ENCODE measurements at regions not wholly inside any gene's neighbourhood (a gene's known extent, or its start where the extent isn't known, plus 50 kb on each side); places are given as distances from the start of the nearest gene placed in this dataset.

DNA sequence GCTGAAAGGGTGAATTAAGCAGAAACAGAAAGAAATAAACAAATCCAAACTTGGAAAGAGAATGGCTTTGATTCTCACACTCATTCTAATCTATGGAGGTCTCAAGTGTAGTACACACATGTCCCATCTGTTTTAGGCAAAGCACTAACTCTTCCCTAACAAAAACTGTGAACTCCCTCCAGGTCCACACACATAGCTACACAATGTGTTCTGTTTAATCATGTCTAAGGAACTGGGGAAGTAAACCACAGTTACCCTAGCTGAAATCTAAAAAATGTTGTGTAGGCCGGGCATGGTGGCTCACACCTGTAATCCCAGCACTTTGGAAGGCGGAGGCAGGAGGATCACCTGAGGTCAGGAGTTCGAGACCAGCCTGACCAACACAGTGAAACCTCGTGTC, 118.7 kb upstream of the FST start:
- FAIRE-seq (peak; percentile 78), DNase-seq (ENCODE audit: low read depth, low spot score) (no peak)
- Histone ChIP-seq H3K9me1 (ENCODE audit: control insufficient read depth, extremely low read depth, insufficient read depth, low read length) (no peaks in the 10 kb centered on the region), H3K4me1 (ENCODE audit: control insufficient read depth, extremely low read depth, insufficient read depth, low read length) (peaks cover 59% of the 10 kb centered on the region), H3K36me3 (ENCODE audit: control insufficient read depth in 2 of 2, extremely low read depth in 1 of 2, insufficient read depth in 2 of 2, low read length in 2 of 2) (peaks cover 0 to 4% of the 10 kb centered on the region in 2 experiments), H3K4me3 (ENCODE audit: control insufficient read depth in 2 of 3, extremely low read depth in 1 of 3, insufficient read depth in 2 of 3, low read depth in 1 of 3, low read length in 3 of 3) (no peak overlapping the region), H3K9ac (ENCODE audit: control insufficient read depth, extremely low read depth, insufficient read depth, low read length) (peak overlapping the region; percentile 66), H3K27me3 (ENCODE audit: control insufficient read depth, extremely low read depth, insufficient read depth, low read length) (no peaks in the 10 kb centered on the region), H3K9me3 (ENCODE audit: control insufficient read depth, low read depth, low read length) (no peaks in the 10 kb centered on the region), H3K79me2 (ENCODE audit: control insufficient read depth, insufficient read depth, low read length) (no peaks in the 10 kb centered on the region), H2AFZ (ENCODE audit: control insufficient read depth, low read length) (no peak overlapping the region), H3K27ac (ENCODE audit: control insufficient read depth, insufficient read depth, low read length) (peak overlapping the region; percentile 96), H3K4me2 (ENCODE audit: control insufficient read depth, extremely low read depth, insufficient read depth, low read depth, low read length) (peak overlapping the region; percentile 6), H4K20me1 (ENCODE audit: control insufficient read depth, extremely low read depth, insufficient read depth, low read length) (no peaks in the 10 kb centered on the region)
- dilution Hi-C loops (cut with MboI; ENCODE audit: extremely low pct_ligation_motif_present, low sequenced_read_pairs): no loop called here
- TF ChIP-seq, protein P1, sequence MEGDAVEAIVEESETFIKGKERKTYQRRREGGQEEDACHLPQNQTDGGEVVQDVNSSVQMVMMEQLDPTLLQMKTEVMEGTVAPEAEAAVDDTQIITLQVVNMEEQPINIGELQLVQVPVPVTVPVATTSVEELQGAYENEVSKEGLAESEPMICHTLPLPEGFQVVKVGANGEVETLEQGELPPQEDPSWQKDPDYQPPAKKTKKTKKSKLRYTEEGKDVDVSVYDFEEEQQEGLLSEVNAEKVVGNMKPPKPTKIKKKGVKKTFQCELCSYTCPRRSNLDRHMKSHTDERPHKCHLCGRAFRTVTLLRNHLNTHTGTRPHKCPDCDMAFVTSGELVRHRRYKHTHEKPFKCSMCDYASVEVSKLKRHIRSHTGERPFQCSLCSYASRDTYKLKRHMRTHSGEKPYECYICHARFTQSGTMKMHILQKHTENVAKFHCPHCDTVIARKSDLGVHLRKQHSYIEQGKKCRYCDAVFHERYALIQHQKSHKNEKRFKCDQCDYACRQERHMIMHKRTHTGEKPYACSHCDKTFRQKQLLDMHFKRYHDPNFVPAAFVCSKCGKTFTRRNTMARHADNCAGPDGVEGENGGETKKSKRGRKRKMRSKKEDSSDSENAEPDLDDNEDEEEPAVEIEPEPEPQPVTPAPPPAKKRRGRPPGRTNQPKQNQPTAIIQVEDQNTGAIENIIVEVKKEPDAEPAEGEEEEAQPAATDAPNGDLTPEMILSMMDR (optimal IDR thresholded peaks at IDR 0.05 in 1 of 3, IDR thresholded peaks at IDR 0.05 in 1 of 3, conservative IDR thresholded peaks at IDR 0.05 in 1 of 3; ENCODE audit: extremely low read depth in 1 of 3, insufficient read depth in 2 of 3, low read length in 3 of 3): no peak
- no peak for TF ChIP-seq EZH2 (IDR thresholded peaks at IDR 0.05; ENCODE audit: low read length)

DNA sequence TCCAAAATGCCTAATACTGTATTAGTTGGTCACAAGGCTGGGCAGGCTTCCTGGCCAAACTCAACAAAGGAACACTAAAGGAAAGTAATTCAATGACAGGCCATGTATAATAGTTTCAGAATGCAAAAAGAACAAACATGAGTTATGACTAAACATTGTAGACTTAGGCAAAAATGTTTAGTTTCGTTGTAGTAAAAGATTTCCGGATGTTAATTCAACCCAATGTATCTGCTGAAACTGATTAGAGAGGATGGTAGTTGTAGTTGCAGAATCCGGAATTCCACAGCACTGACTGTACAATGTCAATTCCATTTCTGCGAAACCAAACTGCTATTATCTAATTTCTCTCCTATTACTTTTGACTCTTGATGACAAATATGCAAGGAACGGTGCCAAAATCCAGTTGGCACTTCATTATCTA, 117.9 kb upstream of the FST start:
- H3K27ac ChIP-seq (ENCODE audit: control insufficient read depth, insufficient read depth, low read length): peak overlapping the region; percentile 96
- peak overlapping the region; percentile 10 for H3K4me2 ChIP-seq (ENCODE audit: control insufficient read depth, extremely low read depth, insufficient read depth, low read depth, low read length)
- H3K27me3 ChIP-seq (ENCODE audit: control insufficient read depth, extremely low read depth, insufficient read depth, low read length): no peaks in the 10 kb centered on the region
- H3K79me2 ChIP-seq (ENCODE audit: control insufficient read depth, insufficient read depth, low read length): no peaks in the 10 kb centered on the region
- no peaks in the 10 kb centered on the region for H3K9me3 ChIP-seq (ENCODE audit: control insufficient read depth, low read depth, low read length)
- peaks cover 0 to 4% of the 10 kb centered on the region in 2 experiments for H3K36me3 ChIP-seq (ENCODE audit: control insufficient read depth in 2 of 2, extremely low read depth in 1 of 2, insufficient read depth in 2 of 2, low read length in 2 of 2)
- TF ChIP-seq, protein P1 (optimal IDR thresholded peaks at IDR 0.05 in 1 of 3, IDR thresholded peaks at IDR 0.05 in 1 of 3, conservative IDR thresholded peaks at IDR 0.05 in 1 of 3; ENCODE audit: extremely low read depth in 1 of 3, insufficient read depth in 2 of 3, low read length in 3 of 3): no peak
- TF ChIP-seq EZH2 (IDR thresholded peaks at IDR 0.05; ENCODE audit: low read length): no peak
- no peak overlapping the region for H3K4me3 ChIP-seq (ENCODE audit: control insufficient read depth in 2 of 3, extremely low read depth in 1 of 3, insufficient read depth in 2 of 3, low read depth in 1 of 3, low read length in 3 of 3)
- H3K4me1 ChIP-seq (ENCODE audit: control insufficient read depth, extremely low read depth, insufficient read depth, low read length): peaks cover 59% of the 10 kb centered on the region
- DNase-seq (ENCODE audit: low read depth, low spot score) (peak; percentile 89), FAIRE-seq (peak; percentile 91)
- H3K9me1 ChIP-seq (ENCODE audit: control insufficient read depth, extremely low read depth, insufficient read depth, low read length): no peaks in the 10 kb centered on the region
- H4K20me1 ChIP-seq (ENCODE audit: control insufficient read depth, extremely low read depth, insufficient read depth, low read length): no peaks in the 10 kb centered on the region
- dilution Hi-C loops (cut with MboI; ENCODE audit: extremely low pct_ligation_motif_present, low sequenced_read_pairs): no loop called here
- H3K9ac ChIP-seq (ENCODE audit: control insufficient read depth, extremely low read depth, insufficient read depth, low read length): peak overlapping the region; percentile 66
- no peak overlapping the region for H2AFZ ChIP-seq (ENCODE audit: control insufficient read depth, low read length)

All from keratinocyte (primary cell).